ENCODE measurements at regions not wholly inside any gene's neighbourhood (a gene's known extent, or its start where the extent isn't known, plus 50 kb on each side); places are given as distances from the start of the nearest gene placed in this dataset.

GRCh38 chr11:110772863-110773262 is 60.6 kb upstream of the ARHGAP20 start:
- no peak overlapping the region for H3K27ac Mint-ChIP-seq
- ATAC-seq (replicated peaks) (no peak), DNase-seq (no peak)
- H3K36me3 Mint-ChIP-seq: no peaks in the 10 kb centered on the region
- H3K27me3 Mint-ChIP-seq: peaks cover 0 to 3% of the 10 kb centered on the region in 2 donors
- H3K4me3 Mint-ChIP-seq: no peak overlapping the region
- peaks cover 0 to 2% of the 10 kb centered on the region in 2 donors for H3K9me3 Mint-ChIP-seq
- H3K4me1 Mint-ChIP-seq: peaks cover 10 to 14% of the 10 kb centered on the region in 2 donors

- DNase-seq (no peak), ATAC-seq (replicated peaks) (no peak)
- Mint-ChIP-seq H3K27me3 (peaks cover 3 to 8% of the 10 kb centered on the region in 2 donors), H3K4me1 (peaks cover 7 to 9% of the 10 kb centered on the region in 2 donors), H3K4me3 (no peak overlapping the region), H3K9me3 (peaks cover 0 to 2% of the 10 kb centered on the region in 2 donors), H3K36me3 (no peaks in the 10 kb centered on the region), H3K27ac (no peak overlapping the region)
Measured at GRCh38 chr11:110766316-110766715, 54.1 kb upstream of the ARHGAP20 start.

GRCh38 chr11:110764485-110764884 is 52.2 kb upstream of the ARHGAP20 start:
- no peak for DNase-seq
- Mint-ChIP-seq H3K27ac (no peak overlapping the region), H3K9me3 (peaks cover 0 to 2% of the 10 kb centered on the region in 2 donors), H3K4me3 (no peak overlapping the region), H3K27me3 (peaks cover 7 to 8% of the 10 kb centered on the region in 2 donors), H3K36me3 (no peaks in the 10 kb centered on the region), H3K4me1 (peaks cover 5 to 9% of the 10 kb centered on the region in 2 donors)
- ATAC-seq (replicated peaks): no peak

- peaks cover 3 to 9% of the 10 kb centered on the region in 2 donors for H3K4me1 Mint-ChIP-seq
- no peak overlapping the region for H3K27ac Mint-ChIP-seq
- no peak overlapping the region for H3K4me3 Mint-ChIP-seq
- peaks cover 0 to 2% of the 10 kb centered on the region in 2 donors for H3K9me3 Mint-ChIP-seq
- peaks cover 8 to 11% of the 10 kb centered on the region in 2 donors for H3K27me3 Mint-ChIP-seq
- peak in 1 of 2 donors; percentile 39 for ATAC-seq (replicated peaks)
- H3K36me3 Mint-ChIP-seq: no peaks in the 10 kb centered on the region
- no peak for DNase-seq
Measured at GRCh38 chr11:110763249-110764011, 51.2 kb upstream of the ARHGAP20 start.

- DNase-seq (no peak), ATAC-seq (replicated peaks) (peak; percentile 21 to 41)
- Mint-ChIP-seq H3K27ac (no peak overlapping the region), H3K4me3 (no peak overlapping the region), H3K36me3 (no peaks in the 10 kb centered on the region), H3K4me1 (peaks cover 3 to 9% of the 10 kb centered on the region in 2 donors), H3K27me3 (peaks cover 2 to 14% of the 10 kb centered on the region in 2 donors), H3K9me3 (no peaks in the 10 kb centered on the region)
Measured at GRCh38 chr11:110762590-110762989, 50.4 kb upstream of the ARHGAP20 start.

Measured in stimulated activated naive B cell treated with anti-CD40 and anti-IgM and Interleukin-4, amounts not matched to agents 10 μg/mL and 1 μg/mL and 100 μg/mL, for 72 hours (primary cell).